ENCODE measurements at regions not wholly inside any gene's neighbourhood (a gene's known extent, or its start where the extent isn't known, plus 50 kb on each side); places are given as distances from the start of the nearest gene placed in this dataset.

- peak; percentile 25 to 53 for DNase-seq
Measured at GRCh38 chr12:65556676-65557437, 267.4 kb upstream of the HMGA2 start.

- no peak for DNase-seq
Measured at GRCh38 chr12:65557438-65558181, 266.7 kb upstream of the HMGA2 start.

GRCh38 chr12:65560286-65560685, 264.0 kb upstream of the HMGA2 start:
- DNase-seq = no peak

GRCh38 chr12:65561798-65562382, 262.4 kb upstream of the HMGA2 start:
- no peak for DNase-seq

- no peak for DNase-seq
Measured at GRCh38 chr12:65565601-65566560, 258.4 kb upstream of the HMGA2 start.

- no peak for DNase-seq
Measured at GRCh38 chr12:65566751-65567150, 257.5 kb upstream of the HMGA2 start.

GRCh38 chr12:65567820-65568219, 256.5 kb upstream of the HMGA2 start:
- no peak for DNase-seq

- no peak for DNase-seq
Measured at GRCh38 chr12:65568517-65568916, 255.8 kb upstream of the HMGA2 start.

- no peak for DNase-seq
Measured at GRCh38 chr12:65570451-65571130, 253.7 kb upstream of the HMGA2 start.

GRCh38 chr12:65574867-65575266, 249.4 kb upstream of the HMGA2 start:
- no peak for DNase-seq

GRCh38 chr12:65584016-65584415, 240.3 kb upstream of the HMGA2 start:
- DNase-seq = no peak

- no peak for DNase-seq
Measured at GRCh38 chr12:65585648-65586602, 238.4 kb upstream of the HMGA2 start.

- no peak for DNase-seq
Measured at GRCh38 chr12:65586796-65587195, 237.5 kb upstream of the HMGA2 start.

- DNase-seq = no peak
Measured at GRCh38 chr12:65590318-65590717, 234.0 kb upstream of the HMGA2 start.

- no peak for DNase-seq
Measured at GRCh38 chr12:65592416-65592815, 231.9 kb upstream of the HMGA2 start.

- no peak for DNase-seq
Measured at GRCh38 chr12:65593239-65593701, 231.0 kb upstream of the HMGA2 start.

GRCh38 chr12:65594409-65594808, 229.9 kb upstream of the HMGA2 start:
- no peak for DNase-seq

GRCh38 chr12:65595016-65595560, 229.2 kb upstream of the HMGA2 start:
- no peak for DNase-seq

- DNase-seq = no peak
Measured at GRCh38 chr12:65596514-65597091, 227.7 kb upstream of the HMGA2 start.

- DNase-seq = no peak
Measured at GRCh38 chr12:65597527-65597926, 226.8 kb upstream of the HMGA2 start.
